Heart left ventricle (tissue), 13 donors: ENCODE measurements at regions not wholly inside any gene's neighbourhood (a gene's known extent, or its start where the extent isn't known, plus 50 kb on each side); places are given as distances from the start of the nearest gene placed in this dataset.

Source experiments
- POLR2A ChIP-seq, 2 donors: fragments of 450-650 bp; IDR thresholded peaks; one replicate each; pipeline ENCODE4 v1.6.1; 2017; ENCODE audit warnings: antibody characterized with exemption in 2 of 2, mild to moderate bottlenecking in 2 of 2, moderate library complexity in 2 of 2
- TF ChIP-seq, protein P1 (sequence below), 12 donors: fragments of 200-600 bp; sonication (generic) in 4 of 12; IDR thresholded peaks; one replicate each; pipeline versions ENCODE4 v1.5.0 to v1.8.0; 2018 to 2022; ENCODE audit warnings: antibody characterized with exemption in 12 of 12, mild to moderate bottlenecking in 5 of 12
- donor health status: ischemic (EF 13 %, LVEDD 7.1; RV severe dilation, severe dysfunction).
- donor health status: DM: no; HTN: yes; CAD: no.
- donor health status: DM: no; HTN: no; CAD: no.
- donor health status: ischemic (EF 25% LVEDD 6.9; RV normal size, moderate dysfunction).
- donor health status: ischemic (EF 25% LVEDD 5.7; RV mildly dilated, moderate dysfunction).
- donor health status: ischemic (EF 35%, LVEDD 5.7; RV mildly dilated, moderate dysfunction).
- donor health status: nonischemic (EF 11% LVEDD 7.7; RV severe dilation, severe dysfunction).
- donor health status: DM: yes; HTN: yes; CAD: no.
- donor health status: PGD.
- donor health status: ischemic (EF 29% LVEDD 5.4; RV normal size, mild dysfunction).
- donor health status: nonischemic (EF 23%, LVEDD 6.1; RV moderate dilation, normal function).

GRCh38 chr10:64115908-64116643, 594.9 kb downstream of the REEP3 start:
- TF ChIP-seq, protein P1, sequence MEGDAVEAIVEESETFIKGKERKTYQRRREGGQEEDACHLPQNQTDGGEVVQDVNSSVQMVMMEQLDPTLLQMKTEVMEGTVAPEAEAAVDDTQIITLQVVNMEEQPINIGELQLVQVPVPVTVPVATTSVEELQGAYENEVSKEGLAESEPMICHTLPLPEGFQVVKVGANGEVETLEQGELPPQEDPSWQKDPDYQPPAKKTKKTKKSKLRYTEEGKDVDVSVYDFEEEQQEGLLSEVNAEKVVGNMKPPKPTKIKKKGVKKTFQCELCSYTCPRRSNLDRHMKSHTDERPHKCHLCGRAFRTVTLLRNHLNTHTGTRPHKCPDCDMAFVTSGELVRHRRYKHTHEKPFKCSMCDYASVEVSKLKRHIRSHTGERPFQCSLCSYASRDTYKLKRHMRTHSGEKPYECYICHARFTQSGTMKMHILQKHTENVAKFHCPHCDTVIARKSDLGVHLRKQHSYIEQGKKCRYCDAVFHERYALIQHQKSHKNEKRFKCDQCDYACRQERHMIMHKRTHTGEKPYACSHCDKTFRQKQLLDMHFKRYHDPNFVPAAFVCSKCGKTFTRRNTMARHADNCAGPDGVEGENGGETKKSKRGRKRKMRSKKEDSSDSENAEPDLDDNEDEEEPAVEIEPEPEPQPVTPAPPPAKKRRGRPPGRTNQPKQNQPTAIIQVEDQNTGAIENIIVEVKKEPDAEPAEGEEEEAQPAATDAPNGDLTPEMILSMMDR (IDR thresholded peaks at IDR 0.05): peak in 10 of 12 donors; percentile 13 to 57 (median 42)
- TF ChIP-seq POLR2A (IDR thresholded peaks at IDR 0.05): no peak
